BE2C (cell line): ENCODE measurements at regions not wholly inside any gene's neighbourhood (a gene's known extent, or its start where the extent isn't known, plus 50 kb on each side); places are given as distances from the start of the nearest gene placed in this dataset.

ENCODE experiments used
- DNase-seq: peaks from one replicate; pipeline ENCODE4 v3.0.0-alpha.2; 2020
- H3K27me3 ChIP-seq: fragments of 250-450 bp; sonication (Bioruptor Pico); 2 replicates; pipeline ENCODE4 v1.5.1; 2020; ENCODE audit warnings: mild to moderate bottlenecking
- H3K36me3 ChIP-seq: fragments of 250-450 bp; sonication (Bioruptor Pico); 2 replicates; pipeline ENCODE4 v1.5.1; 2020; ENCODE audit warnings: mild to moderate bottlenecking
- H3K4me1 ChIP-seq: fragments of 250-450 bp; sonication (Bioruptor Pico); 2 replicates; pipeline ENCODE4 v1.5.1; 2020
- H3K4me3 ChIP-seq: 2 replicates; pipeline ENCODE4 v1.5.1; 2011; ENCODE audit warnings: low read depth, low read length
- H3K9me3 ChIP-seq: fragments of 250-450 bp; sonication (Bioruptor Pico); 2 replicates; pipeline ENCODE4 v1.5.1; 2020
- CTCF ChIP-seq: IDR thresholded peaks from 2 replicates; pipeline ENCODE4 v1.5.1; 2012; ENCODE audit warnings: mild to moderate bottlenecking, low read depth, low read length

GRCh38 chr14:55848964-55849363 is 269.0 kb downstream of the KTN1 start:
- Histone ChIP-seq H3K27me3 (no peaks in the 10 kb centered on the region; the same call in 1 of the 2 replicates), H3K4me1 (no peaks in the 10 kb centered on the region), H3K36me3 (no peaks in the 10 kb centered on the region), H3K4me3 (no peak overlapping the region), H3K9me3 (no peaks in the 10 kb centered on the region)
- DNase-seq, result no peak
- no peak for TF ChIP-seq CTCF

GRCh38 chr14:55849833-55850232 is 268.4 kb upstream of the PELI2 start:
- Histone ChIP-seq H3K36me3 (no peaks in the 10 kb centered on the region), H3K27me3 (no peaks in the 10 kb centered on the region; the same call in 1 of the 2 replicates), H3K9me3 (no peaks in the 10 kb centered on the region), H3K4me1 (no peaks in the 10 kb centered on the region), H3K4me3 (no peak overlapping the region)
- no peak for DNase-seq
- TF ChIP-seq CTCF, result no peak

- no peaks in the 10 kb centered on the region for H3K9me3 ChIP-seq
- no peaks in the 10 kb centered on the region for H3K4me1 ChIP-seq
- no peaks in the 10 kb centered on the region; the same call in 1 of the 2 replicates for H3K27me3 ChIP-seq
- no peaks in the 10 kb centered on the region for H3K36me3 ChIP-seq
- no peak for TF ChIP-seq CTCF
- no peak for DNase-seq
- no peak overlapping the region for H3K4me3 ChIP-seq
Observed at GRCh38 chr14:55850825-55851241, 267.4 kb upstream of the PELI2 start.

- no peak for TF ChIP-seq CTCF
- Histone ChIP-seq H3K4me3 (no peak overlapping the region), H3K9me3 (no peaks in the 10 kb centered on the region), H3K4me1 (no peaks in the 10 kb centered on the region), H3K27me3 (no peaks in the 10 kb centered on the region; the same call in 1 of the 2 replicates), H3K36me3 (no peaks in the 10 kb centered on the region)
- no peak for DNase-seq
Observed at GRCh38 chr14:55851301-55851700, 266.9 kb upstream of the PELI2 start.

GRCh38 chr14:55851961-55852360 is 266.2 kb upstream of the PELI2 start:
- no peaks in the 10 kb centered on the region for H3K36me3 ChIP-seq
- H3K4me3 ChIP-seq, result no peak overlapping the region
- H3K4me1 ChIP-seq, result no peaks in the 10 kb centered on the region
- TF ChIP-seq CTCF, result no peak
- no peaks in the 10 kb centered on the region for H3K9me3 ChIP-seq
- no peaks in the 10 kb centered on the region; the same call in 1 of the 2 replicates for H3K27me3 ChIP-seq
- DNase-seq, result no peak

- Histone ChIP-seq H3K4me1 (no peaks in the 10 kb centered on the region), H3K27me3 (no peaks in the 10 kb centered on the region), H3K4me3 (no peak overlapping the region), H3K9me3 (no peaks in the 10 kb centered on the region), H3K36me3 (no peaks in the 10 kb centered on the region)
- no peak for DNase-seq
- no peak for TF ChIP-seq CTCF
Observed at GRCh38 chr14:55855751-55856150, 262.5 kb upstream of the PELI2 start.
